ENCODE measurements at regions not wholly inside any gene's neighbourhood (a gene's known extent, or its start where the extent isn't known, plus 50 kb on each side); places are given as distances from the start of the nearest gene placed in this dataset.

- TF ChIP-seq POLR2AphosphoS5 (IDR thresholded peaks at IDR 0.05; ENCODE audit: low read depth) (no peak), SPI1 (IDR thresholded peaks at IDR 0.05; ENCODE audit: borderline replicate concordance, low read depth) (no peak)
- TF ChIP-seq, protein P1, sequence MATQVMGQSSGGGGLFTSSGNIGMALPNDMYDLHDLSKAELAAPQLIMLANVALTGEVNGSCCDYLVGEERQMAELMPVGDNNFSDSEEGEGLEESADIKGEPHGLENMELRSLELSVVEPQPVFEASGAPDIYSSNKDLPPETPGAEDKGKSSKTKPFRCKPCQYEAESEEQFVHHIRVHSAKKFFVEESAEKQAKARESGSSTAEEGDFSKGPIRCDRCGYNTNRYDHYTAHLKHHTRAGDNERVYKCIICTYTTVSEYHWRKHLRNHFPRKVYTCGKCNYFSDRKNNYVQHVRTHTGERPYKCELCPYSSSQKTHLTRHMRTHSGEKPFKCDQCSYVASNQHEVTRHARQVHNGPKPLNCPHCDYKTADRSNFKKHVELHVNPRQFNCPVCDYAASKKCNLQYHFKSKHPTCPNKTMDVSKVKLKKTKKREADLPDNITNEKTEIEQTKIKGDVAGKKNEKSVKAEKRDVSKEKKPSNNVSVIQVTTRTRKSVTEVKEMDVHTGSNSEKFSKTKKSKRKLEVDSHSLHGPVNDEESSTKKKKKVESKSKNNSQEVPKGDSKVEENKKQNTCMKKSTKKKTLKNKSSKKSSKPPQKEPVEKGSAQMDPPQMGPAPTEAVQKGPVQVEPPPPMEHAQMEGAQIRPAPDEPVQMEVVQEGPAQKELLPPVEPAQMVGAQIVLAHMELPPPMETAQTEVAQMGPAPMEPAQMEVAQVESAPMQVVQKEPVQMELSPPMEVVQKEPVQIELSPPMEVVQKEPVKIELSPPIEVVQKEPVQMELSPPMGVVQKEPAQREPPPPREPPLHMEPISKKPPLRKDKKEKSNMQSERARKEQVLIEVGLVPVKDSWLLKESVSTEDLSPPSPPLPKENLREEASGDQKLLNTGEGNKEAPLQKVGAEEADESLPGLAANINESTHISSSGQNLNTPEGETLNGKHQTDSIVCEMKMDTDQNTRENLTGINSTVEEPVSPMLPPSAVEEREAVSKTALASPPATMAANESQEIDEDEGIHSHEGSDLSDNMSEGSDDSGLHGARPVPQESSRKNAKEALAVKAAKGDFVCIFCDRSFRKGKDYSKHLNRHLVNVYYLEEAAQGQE (IDR thresholded peaks at IDR 0.05; ENCODE audit: insufficient replicate concordance, low read depth) = no peak
These were observed 279.5 kb downstream of the NDUFA10 start for GRCh38 chr2:239745386-239746227.
